ENCODE measurements at regions not wholly inside any gene's neighbourhood (a gene's known extent, or its start where the extent isn't known, plus 50 kb on each side); places are given as distances from the start of the nearest gene placed in this dataset.

GRCh38 chr15:97045666-97046421, 715.3 kb downstream of the NR2F2 start:
- no peak overlapping the region for H2AK5ac ChIP-seq (ENCODE audit: low read depth, low read length)
- no peaks in the 10 kb centered on the region for H3K27me3 ChIP-seq (ENCODE audit: control insufficient read depth, insufficient read depth, low read length)
- no peak overlapping the region for H3K9ac ChIP-seq (ENCODE audit: low read depth, low read length)
- no peaks in the 10 kb centered on the region for H3K36me3 ChIP-seq (ENCODE audit: control insufficient read depth, insufficient read depth, low read length)
- no peak overlapping the region for H3K56ac ChIP-seq (ENCODE audit: extremely low read depth, insufficient read depth, low read length)
- dilution Hi-C loops (cut with HindIII; ENCODE audit: low sequenced_read_pairs, unreplicated experiment): no loop called here
- no peak overlapping the region for H2AK9ac ChIP-seq (replicated peaks; ENCODE audit: low read depth, low read length, poor library complexity)
- intact Hi-C loops (cut with micrococcal nuclease): no loop called here
- H4K20me1 ChIP-seq (ENCODE audit: insufficient read depth, low read length): no peaks in the 10 kb centered on the region
- ChIA-PET POLR2A (ENCODE audit: unreplicated experiment) (no interaction called here), CTCF (no interaction called here)
- H2BK20ac ChIP-seq (ENCODE audit: low read depth, low read length): no peak overlapping the region
- no peak overlapping the region for H3K4ac ChIP-seq (ENCODE audit: low read depth, low read length)
- H4K91ac ChIP-seq (ENCODE audit: insufficient read depth, low read depth, low read length): no peak overlapping the region
- no peak overlapping the region for H3K14ac ChIP-seq (replicated peaks; ENCODE audit: low read depth, low read length)
- no peak overlapping the region for H4K5ac ChIP-seq (ENCODE audit: low read depth, low read length)
- no peak overlapping the region for H2BK5ac ChIP-seq (ENCODE audit: low read depth, low read length, poor library complexity, severe bottlenecking)
- no peaks in the 10 kb centered on the region for H3K9me1 ChIP-seq (ENCODE audit: insufficient read depth, low read length)
- no peak overlapping the region for H2BK15ac ChIP-seq (ENCODE audit: low read depth, low read length)
- TF ChIP-seq CTCF (conservative IDR thresholded peaks at IDR 0.05; ENCODE audit: low read depth, low read length) (no peak), BHLHE40 (IDR thresholded peaks at IDR 0.05; ENCODE audit: low read depth, low read length) (no peak), RAD21 (IDR thresholded peaks at IDR 0.05; ENCODE audit: low read length) (no peak), NFE2L2 (IDR thresholded peaks at IDR 0.05; ENCODE audit: low read depth, low read length) (no peak), POLR2A (IDR thresholded peaks at IDR 0.05; ENCODE audit: low read depth, low read length) (no peak)
- TF ChIP-seq, protein P1, sequence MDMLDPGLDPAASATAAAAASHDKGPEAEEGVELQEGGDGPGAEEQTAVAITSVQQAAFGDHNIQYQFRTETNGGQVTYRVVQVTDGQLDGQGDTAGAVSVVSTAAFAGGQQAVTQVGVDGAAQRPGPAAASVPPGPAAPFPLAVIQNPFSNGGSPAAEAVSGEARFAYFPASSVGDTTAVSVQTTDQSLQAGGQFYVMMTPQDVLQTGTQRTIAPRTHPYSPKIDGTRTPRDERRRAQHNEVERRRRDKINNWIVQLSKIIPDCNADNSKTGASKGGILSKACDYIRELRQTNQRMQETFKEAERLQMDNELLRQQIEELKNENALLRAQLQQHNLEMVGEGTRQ (IDR thresholded peaks at IDR 0.05; ENCODE audit: low read depth, low read length): no peak
- no peak overlapping the region for H3K23ac ChIP-seq (ENCODE audit: low read depth, low read length)
- BruUV-seq (replicated peaks): no TSS peak
- no peak overlapping the region for H3K18ac ChIP-seq (ENCODE audit: low read depth, low read length)
- WGBS, 2 experiments (ENCODE audit: extremely low coverage in 2 of 2, insufficient read length in 1 of 2): no CpG with 5 or more reads among the region's 4 CpGs
- no peak overlapping the region for H3K4me2 ChIP-seq (ENCODE audit: low read depth, low read length)
- H3K4me3 ChIP-seq (ENCODE audit: insufficient read depth, low read depth, low read length): no peak overlapping the region
- H2BK120ac ChIP-seq (ENCODE audit: low read depth, low read length): no peak overlapping the region
- H3K4me1 ChIP-seq (ENCODE audit: control insufficient read depth, insufficient read depth, low read length): no peaks in the 10 kb centered on the region
- in situ Hi-C loops (cut with MboI; ENCODE audit: low sequenced_read_pairs): no loop called here
- DNase-seq (no peak), ATAC-seq (ENCODE audit: low read depth) (no peak)
- H3K9me3 ChIP-seq (ENCODE audit: control insufficient read depth, insufficient read depth, low read length): peaks cover 10% of the 10 kb centered on the region
- no peak overlapping the region for H2AFZ ChIP-seq (replicated peaks; ENCODE audit: low read length, poor library complexity)
- no peak overlapping the region for H3K27ac ChIP-seq (ENCODE audit: insufficient read depth, low read length)
- H3K79me1 ChIP-seq (ENCODE audit: low read depth in 1 of 2, low read length in 2 of 2): no peaks in the 10 kb centered on the region
- H4K8ac ChIP-seq (ENCODE audit: low read depth in 2 of 2, low read length in 2 of 2): no peak overlapping the region

All from IMR-90 (cell line).